Bronchial epithelial cell (primary cell): ENCODE measurements at regions not wholly inside any gene's neighbourhood (a gene's known extent, or its start where the extent isn't known, plus 50 kb on each side); places are given as distances from the start of the nearest gene placed in this dataset.
"Not testable (repeated sequence)": the region's sequence is repeated elsewhere in the genome, so short reads cannot be mapped to it uniquely, and the experiment has no call there.

Source experiments
- DNase-seq: peaks from one replicate; pipeline ENCODE4 v3.0.0-alpha.2; 2010; ENCODE audit warnings: low read depth
- FAIRE-seq: peaks from 2 replicates; lab custom pipeline; 2011; peaks lifted over from hg19 to GRCh38; lab: Jason Lieb, UNC
- H3K27me3 ChIP-seq: 2 replicates; pipeline ENCODE4 v1.5.1; 2011; ENCODE audit warnings: low read length; ENCODE audit not compliant: control insufficient read depth, insufficient read depth
- H3K36me3 ChIP-seq: 2 replicates; pipeline ENCODE4 v1.5.1; 2011; ENCODE audit warnings: low read length; ENCODE audit not compliant: control insufficient read depth, insufficient read depth
- H3K4me3 ChIP-seq: 2 replicates; pipeline ENCODE4 v1.5.1; 2011; ENCODE audit warnings: mild to moderate bottlenecking, low read depth, low read length, control low read depth
- CTCF ChIP-seq: IDR thresholded peaks from 2 replicates; pipeline ENCODE4 v1.5.1; 2011; ENCODE audit warnings: mild to moderate bottlenecking, moderate library complexity, low read length, control low read depth, inconsistent platforms; ENCODE audit not compliant: insufficient read depth, severe bottlenecking

GRCh38 chr16:47816511-47816910, 339.3 kb downstream of the ABCC12 start:
- Histone ChIP-seq H3K36me3 (no peaks in the 10 kb centered on the region), H3K4me3 (no peak overlapping the region), H3K27me3 (no peaks in the 10 kb centered on the region)
- no peak for TF ChIP-seq CTCF
- no peak for DNase-seq
- no peak for FAIRE-seq

- no peak for TF ChIP-seq CTCF
- Histone ChIP-seq H3K27me3 (no peaks in the 10 kb centered on the region), H3K36me3 (no peaks in the 10 kb centered on the region), H3K4me3 (no peak overlapping the region)
- FAIRE-seq (no peak), DNase-seq (no peak)
Measured at GRCh38 chr16:47815655-47816054, 340.1 kb downstream of the ABCC12 start.

GRCh38 chr16:47811758-47812157, 344.0 kb downstream of the ABCC12 start:
- not testable (repeated sequence) for FAIRE-seq, DNase-seq, H3K4me3 ChIP-seq, H3K36me3 ChIP-seq, H3K27me3 ChIP-seq

GRCh38 chr16:47806309-47806847, 345.2 kb downstream of the PHKB start:
- TF ChIP-seq CTCF, result no peak
- H3K27me3 ChIP-seq, result no peaks in the 10 kb centered on the region
- no peak for DNase-seq
- no peaks in the 10 kb centered on the region for H3K36me3 ChIP-seq
- FAIRE-seq, result no peak
- H3K4me3 ChIP-seq, result no peak overlapping the region

- no peak overlapping the region for H3K4me3 ChIP-seq
- no peaks in the 10 kb centered on the region for H3K36me3 ChIP-seq
- FAIRE-seq (no peak), DNase-seq (no peak)
- TF ChIP-seq CTCF, result no peak
- no peaks in the 10 kb centered on the region for H3K27me3 ChIP-seq
Measured at GRCh38 chr16:47787696-47788095, 326.6 kb downstream of the PHKB start.

- FAIRE-seq (no peak), DNase-seq (no peak)
- Histone ChIP-seq H3K4me3 (no peak overlapping the region), H3K27me3 (no peaks in the 10 kb centered on the region), H3K36me3 (no peaks in the 10 kb centered on the region)
- TF ChIP-seq CTCF, result no peak
Measured at GRCh38 chr16:47781673-47782072, 320.5 kb downstream of the PHKB start.
